SK-N-DZ (cell line): ENCODE measurements at regions not wholly inside any gene's neighbourhood (a gene's known extent, or its start where the extent isn't known, plus 50 kb on each side); places are given as distances from the start of the nearest gene placed in this dataset.

ENCODE experiments used
- DNase-seq: peaks from one replicate; pipeline ENCODE4 v3.0.0-alpha.2; 2015; ENCODE audit warnings: low spot score

DNA sequence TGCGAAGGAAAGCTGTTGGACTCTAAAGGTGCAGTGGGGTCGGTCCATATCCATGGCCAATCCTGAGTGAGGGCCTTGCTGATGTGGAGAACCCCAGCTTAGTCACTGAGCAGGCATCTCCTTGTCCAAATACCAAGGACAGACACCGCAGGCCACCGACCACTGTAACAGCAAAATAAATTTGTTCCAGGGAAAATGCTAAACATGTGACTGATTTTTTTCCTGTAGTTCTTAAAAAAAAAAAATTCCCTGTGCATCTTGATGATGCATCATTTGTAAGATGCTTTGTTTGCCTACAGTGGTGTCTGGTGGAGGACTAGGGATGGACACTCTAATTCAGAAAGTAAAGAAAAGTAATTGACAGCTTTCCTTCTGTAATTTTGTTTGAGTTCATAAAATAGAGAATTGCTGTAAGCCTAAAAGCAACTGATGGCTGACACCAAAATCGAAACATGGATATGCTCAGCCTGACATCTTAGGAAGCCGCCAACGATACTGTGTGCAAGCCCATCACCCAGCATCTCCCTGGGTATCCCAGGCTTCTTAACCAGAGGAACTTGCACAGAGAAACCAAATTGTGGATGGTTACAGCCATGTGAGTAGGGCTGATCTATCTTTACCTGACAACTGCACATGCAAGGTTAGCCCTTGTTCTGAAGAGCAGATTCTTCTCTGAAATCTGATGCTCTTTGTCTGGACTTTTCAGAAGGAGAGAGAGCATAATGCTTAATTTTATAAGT, 188.6 kb downstream of the ARL4C start:
- DNase-seq, result no peak

DNA sequence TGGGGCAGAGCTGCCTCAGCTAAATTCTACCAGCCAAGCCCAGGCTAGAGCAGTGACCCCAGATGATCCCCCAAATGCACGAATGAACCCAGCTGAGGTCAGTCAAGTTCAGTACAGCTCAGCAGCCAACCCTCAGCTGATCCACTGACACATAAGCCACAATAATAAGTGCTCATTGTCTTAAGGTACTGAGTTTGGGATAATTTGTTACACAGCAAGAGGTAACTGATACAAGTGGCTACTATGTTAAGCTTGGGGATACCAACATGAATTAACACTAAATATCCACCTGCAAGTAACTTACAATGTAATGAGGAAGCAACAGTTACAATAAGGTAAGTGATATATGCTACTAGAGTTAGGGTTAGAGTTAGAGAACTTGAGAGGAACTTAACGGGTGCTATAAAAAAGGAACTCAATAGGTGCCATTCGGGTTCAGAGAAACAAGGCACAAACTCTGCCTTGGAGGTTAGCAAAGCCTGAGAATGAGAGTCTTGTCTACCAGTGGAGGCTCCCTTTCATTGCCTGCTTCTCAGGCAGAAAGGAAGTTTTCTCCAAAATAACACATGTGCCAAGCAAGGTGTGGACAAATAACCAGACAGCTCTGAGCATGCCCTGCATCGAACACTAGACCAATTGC, 189.4 kb downstream of the ARL4C start:
- no peak for DNase-seq

DNA sequence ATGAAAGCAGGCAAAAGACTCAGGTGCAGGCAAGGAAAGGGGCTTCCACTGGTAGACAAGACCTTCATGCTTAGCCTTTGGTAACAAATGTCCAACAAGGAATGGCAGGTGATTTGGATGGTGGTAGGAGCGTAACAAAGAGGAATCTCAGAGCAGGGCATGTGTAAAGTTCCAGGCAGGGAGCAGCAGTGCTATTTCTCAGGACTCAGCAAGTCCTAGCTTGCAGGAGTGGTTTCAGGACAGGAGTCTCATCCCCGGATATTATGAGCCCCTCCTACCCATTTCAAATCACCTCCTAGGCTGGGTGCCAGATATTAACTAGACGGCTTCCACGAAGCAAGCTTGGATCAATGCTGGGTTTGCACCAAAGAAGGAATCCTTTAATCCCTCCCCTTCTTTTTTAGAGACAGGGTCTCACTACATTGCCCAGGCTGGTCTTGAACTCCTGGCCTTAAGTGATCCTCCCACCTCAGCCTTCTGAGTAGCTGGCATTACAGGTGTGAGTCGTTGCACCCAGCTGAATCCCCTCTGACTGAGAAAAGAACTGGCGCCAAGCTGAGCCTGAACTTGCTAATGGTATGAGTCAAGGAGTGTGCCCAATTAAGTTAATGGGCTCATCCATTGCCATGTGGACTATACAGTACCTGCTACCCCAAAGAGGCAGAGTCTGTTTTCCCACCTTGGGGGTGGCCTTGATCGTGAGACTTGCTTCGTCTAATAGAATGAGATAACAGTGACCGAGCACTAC, 190.3 kb downstream of the ARL4C start:
- no peak for DNase-seq

DNA sequence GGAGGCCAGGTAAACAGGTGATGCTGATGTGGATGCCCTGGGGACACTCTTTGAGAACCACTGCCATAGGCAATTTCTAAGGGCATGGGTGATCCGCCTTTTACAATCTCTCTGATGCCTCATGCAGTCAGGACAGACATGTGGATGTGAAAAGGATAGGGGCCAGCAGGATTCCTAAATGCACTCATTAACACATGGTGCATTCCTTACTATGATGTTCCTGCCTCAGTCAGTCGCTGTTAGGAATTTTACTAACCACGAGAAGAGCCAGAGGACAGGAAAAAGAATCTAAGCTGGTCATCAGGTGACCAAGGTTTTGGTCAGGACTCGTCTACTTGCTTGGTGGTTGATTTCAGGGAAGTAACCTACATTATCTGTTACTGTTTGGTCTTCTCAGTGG, 191.0 kb downstream of the ARL4C start:
- DNase-seq, result no peak

DNA sequence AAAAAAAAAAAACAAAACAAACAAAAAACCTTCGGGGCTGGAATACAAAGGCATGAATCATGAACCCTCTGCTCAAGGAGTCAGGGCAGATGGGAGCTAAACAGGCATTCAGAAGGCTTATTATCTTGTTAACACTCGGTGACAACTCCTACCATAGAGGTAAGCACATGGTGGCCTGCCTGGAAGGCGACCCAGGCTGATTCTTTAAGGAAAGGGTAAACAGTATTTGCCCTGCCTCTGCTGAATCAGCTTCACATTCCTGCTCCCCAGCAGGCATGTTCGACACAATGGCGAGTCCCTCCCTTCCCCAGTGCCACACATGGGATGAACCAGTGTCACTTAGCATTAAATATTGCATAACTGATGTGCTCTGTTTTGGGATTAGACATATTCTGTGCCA, 191.9 kb downstream of the ARL4C start:
- DNase-seq, result no peak

DNA sequence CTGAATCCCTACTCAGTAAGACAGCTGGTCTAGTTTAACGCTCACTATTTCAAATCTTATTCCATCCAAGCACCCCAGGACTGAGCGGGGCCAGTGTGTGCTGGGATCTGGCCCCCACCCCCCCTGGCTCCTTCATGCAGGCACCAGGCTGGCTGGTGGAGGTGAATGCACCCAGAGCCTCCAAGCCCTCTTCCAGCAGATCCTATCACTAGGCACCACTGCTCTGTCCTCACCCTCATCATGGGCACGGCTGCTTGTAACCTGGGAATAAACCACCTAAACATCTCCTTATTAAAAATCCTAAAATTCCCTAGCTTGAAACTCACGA, 194.3 kb downstream of the ARL4C start:
- DNase-seq, result no peak

DNA sequence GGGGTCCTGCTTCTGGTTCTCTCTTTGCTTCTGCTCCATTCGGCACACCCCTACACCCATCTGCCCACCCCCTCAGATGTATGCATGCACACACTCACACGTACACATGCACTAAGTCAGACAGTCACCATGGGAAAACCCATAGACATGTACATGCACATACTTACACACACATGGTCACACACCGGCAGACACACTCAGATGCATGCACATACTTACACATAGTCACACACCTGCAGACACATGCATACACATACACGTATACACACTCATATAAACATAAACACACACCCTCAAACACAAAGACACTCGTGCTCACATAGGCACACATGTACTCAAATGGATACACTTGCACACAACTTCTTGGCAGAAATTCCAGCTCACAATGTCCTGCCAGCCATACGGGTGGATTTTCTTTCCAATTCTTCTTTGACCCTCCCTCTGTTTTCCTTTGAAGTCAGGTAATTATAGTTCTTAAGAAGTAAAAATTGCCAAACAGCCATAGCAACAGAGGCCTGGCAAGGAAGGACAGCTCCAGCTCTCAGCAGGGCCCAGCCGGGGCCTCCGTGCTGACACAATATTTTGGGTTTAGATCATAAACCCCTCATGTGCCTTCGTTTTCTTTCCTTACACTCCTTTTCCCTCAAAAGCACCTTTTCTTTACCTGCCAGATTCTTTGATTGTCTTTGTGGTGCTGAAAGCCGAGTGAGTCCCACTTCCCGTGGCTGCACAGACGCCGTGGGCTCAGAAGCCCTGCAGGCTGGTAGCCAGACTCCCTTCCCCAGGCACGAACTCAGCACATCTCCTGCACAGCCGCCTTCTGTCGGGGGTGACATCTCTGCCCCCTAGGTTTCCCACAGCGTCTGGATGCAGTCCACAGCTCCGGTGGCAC, 195.7 kb downstream of the ARL4C start:
- no peak for DNase-seq

DNA sequence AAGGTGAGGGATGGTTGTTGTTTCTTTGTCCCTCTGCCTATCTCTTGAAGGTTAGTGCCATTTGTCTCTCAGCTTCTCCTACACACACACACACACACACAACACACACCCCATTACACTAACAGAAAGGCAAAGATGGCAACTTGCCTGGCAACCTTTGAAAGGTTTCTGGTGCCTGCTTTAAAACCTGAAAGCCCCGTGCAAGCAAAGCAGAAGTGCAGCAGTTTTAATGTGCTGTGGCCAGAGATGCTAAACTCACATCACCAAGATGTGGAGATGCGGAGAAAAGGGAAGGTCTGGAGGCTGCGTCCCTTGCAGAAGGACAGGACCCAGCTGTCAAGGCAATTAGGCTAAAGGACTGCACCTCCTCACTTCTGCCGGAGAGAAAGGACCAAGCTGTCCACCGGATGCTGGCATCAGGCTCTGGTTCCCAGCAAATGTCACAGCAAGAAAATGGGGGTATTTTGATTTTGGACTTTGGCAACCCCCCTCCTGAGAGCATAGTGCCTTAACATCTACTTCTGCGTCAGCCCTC, 196.4 kb downstream of the ARL4C start:
- DNase-seq, result no peak

DNA sequence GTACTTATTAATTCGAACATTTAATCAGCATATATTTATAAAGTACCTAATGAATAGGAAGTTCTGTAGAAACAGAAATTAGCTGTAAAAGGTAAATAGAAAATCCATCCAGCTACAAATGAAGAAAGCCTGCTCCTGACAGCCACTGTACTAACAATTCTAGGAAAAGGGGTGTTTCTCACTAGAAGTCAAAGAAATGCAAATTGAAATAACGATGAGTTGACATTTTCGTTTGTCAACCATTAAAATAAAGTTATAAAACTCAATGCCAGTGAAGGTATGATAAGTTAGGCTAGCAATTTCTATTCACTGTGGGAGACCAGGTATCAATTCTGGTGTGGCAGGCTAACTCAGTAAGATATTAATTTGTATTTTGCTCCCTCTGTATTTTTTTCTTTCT, 198.0 kb downstream of the ARL4C start:
- no peak for DNase-seq

DNA sequence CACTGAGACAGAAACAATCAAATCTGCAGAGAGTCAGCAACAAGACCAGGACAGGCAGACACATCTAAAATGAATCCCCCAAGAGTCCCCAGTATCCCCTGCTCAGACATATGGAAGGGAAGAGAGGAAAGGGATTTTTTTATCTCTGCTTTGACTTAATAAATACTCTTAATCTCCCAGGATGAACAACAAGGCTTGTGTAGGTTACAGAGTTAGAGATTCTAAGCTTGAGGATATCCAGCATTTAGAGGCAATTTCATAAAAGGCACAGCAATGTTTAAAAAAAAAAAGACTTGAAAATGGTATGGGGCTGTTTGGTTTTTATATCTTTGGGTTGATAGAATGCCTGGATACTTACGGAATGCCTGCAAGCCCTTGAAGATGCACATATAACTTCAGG, 199.9 kb downstream of the ARL4C start:
- DNase-seq, result no peak

DNA sequence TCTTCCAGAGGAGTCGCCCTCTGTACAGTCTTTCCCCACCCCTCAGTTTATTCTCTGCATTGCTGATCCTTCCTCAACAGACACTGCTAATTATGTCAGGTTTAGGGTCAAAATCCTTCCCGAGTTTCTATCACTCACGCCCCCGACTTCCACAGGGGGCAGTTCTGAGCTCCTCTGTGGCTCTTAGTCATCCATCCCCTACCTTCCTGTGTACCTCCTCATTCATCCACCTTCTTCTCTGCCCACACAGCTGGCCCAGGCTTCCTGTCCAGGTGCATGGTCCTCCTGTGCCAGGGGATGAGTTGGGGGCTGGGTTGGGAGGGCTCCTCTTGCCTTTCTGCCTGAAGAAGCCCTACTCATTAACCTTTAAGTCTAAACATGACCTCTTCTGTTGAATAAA, 202.9 kb downstream of the ARL4C start:
- DNase-seq, result peak; percentile 17

DNA sequence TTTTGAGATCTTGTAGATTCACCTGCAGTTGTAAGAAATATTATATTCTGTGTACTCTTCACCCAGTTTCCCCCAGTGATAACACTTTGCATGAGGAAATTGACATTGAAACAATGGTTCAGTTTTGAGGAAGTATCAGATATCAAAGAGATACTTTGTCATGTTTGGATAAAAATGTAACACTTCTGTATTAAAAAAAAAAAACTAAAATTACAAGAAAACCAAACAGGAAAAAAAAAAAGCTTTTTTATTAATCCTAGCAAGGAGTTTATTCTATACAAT, 204.0 kb downstream of the ARL4C start:
- DNase-seq, result no peak

DNA sequence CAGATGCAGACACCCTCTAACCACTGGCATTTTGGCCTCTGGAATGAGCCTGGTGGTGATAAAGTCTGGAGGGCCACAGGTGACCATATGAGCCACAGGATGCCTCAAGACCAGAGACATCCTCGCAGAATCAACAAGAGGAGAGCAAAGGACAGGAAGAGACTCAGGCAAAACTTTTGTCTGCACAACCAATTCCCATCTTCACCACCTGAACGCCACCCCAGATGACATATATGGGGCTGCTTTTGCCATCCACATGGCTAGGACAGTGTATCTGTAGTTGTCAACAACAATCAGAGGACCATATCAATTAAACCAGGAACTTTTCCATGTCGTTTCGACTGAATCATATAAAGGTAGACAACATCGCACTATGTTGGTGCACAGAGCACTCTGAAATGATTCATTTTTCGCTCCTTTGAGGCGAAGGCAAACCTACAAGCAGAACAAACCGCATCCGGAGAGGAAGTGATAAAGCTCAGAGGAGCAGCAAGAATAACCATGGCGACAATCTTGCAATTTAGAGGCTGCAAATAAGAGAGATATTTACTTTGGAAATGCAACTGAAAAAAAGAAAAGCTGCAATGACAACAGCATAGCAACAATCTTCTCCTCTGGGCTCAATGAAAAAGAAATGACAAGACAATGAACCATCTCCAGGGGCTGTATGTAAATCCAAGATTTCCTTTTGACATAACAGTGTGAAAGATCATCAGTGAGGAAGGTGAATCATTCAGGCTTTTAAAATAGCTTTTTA, 204.5 kb downstream of the ARL4C start:
- no peak for DNase-seq

DNA sequence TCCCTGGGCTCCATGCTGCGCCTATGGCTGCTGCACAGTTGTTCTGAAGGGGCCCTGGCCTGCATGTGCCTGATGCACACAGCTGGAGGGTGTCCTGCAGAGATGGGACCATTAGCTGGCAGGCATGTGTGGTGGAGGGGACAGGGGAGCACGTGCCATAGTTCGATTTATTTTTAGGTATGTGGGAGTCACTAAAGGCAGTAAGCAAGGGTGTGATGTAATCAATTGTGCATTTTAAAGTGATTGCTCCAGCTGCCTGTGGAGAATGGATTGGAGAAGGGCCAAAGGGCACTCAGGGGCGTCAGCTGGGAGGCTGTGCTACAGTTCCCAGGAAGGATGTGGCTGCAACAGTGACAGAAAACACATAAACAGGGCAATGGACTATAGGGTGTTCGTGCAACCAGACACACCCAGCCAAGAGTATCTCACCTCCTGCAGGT, 205.1 kb downstream of the ARL4C start:
- DNase-seq, result no peak

DNA sequence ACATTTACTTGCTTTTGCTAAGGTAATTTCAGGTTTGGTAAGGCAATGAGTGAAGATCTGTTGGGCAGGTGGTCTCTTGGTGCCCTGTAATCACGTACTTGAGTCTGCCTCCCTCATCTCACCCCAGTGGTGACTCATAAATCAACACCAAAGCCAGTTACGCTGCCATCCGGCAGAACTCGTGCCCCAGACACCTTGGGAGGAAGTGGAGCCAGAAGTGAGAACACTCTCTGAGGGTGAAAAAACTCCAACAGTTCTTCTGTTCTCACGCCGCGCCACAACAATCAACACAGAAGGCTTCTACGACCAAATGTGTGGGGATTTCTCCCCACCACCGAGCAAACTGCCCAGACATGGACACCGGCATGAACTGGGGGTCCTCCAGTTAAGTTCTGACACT, 206.2 kb downstream of the ARL4C start:
- no peak for DNase-seq

DNA sequence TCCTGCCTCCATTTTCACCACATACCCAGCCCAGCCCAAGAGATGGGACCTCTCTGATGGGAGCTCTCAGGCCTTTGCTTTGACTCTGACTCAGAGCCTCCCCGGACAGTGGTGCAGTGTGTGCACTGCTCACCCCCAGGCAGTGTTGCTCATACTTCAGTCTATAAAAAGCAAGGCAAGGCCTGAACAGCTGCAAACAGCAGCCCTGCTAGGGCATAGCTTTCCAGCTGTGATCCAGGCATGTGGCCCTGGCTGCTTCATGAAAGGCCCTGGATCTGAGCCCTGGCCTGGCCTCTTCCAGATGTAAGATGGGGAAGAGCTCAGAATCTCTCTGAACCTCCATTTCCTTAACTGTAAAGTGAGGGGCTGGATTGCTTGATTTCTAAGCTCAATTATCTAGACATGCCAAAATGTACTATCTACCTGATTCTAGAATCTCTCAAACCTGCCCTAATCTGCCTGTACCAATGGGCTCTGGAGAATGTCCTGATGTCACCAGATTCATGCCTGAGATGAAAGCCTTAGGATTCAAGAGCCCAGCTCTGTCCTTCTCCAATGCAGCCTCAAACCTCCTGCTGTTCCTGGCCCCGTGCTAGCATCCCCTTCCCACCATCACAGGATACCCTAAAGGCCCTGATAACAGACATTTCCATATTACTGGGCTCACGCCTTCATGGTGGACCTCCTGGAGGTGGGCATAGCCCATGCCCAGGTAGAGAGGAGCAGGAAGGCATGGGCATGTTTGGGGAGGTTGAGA, 206.9 kb downstream of the ARL4C start:
- DNase-seq, result no peak

DNA sequence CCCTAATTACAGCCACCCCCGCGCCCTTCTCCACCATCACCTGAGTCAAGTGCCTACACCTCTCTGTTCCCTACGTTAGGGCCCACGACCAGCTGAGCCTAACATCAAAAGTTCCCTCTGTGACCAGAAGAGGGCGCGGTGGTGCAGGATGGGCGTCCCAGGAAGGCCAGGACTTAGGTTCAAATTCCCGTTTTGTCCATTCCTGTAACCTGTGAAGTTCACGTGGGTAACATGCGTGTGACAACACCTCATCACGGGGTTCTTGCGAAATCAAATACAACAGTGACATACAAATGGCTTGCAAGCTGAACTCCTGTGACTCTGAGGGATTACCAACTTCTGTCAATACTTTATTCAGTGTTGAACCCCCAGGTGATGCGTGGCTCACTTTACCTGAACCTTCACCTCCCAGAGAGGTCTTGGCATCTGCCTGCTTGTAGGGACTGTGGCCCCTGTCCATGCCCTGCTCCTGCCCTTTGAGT, 207.9 kb downstream of the ARL4C start:
- DNase-seq, result peak; percentile 52

DNA sequence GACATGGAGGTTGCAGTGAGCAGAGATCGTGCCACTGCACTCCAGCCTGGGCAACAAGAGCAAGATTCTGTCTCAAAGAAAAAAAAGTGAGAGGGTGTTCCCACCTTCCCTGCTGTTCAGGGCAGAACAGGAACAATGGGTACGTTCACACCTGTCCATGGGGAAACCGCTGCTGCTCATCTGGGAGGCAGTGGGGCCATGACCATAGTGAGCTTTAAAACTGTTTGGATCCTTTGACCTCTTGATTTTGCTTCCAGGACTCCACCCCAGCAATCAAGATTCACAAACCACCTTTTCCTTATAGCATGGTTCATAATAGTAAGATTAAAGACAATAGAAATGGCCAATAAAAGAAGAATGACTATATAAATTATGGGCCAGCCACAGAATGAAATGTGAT, 209.2 kb downstream of the ARL4C start:
- no peak for DNase-seq

DNA sequence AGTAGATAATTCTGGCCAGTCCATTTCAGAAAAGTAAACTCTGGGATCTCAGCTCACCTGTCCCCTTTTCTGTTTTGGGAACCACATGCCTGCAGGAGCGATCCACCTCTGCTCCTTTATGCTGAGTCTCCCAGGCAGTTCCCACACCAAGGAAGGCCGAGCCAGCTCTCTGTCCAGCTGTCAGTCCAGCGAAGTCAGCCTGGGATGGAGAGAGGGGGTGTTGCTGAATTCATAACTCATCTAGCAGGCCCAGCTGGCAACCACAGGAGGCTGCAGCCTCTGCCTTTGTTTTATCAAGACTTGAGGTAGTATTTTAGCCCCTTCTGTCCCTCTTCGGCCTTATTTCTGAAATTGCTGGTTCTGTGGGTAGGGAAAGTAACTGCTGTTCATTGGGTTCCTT, 209.9 kb downstream of the ARL4C start:
- DNase-seq, result no peak

DNA sequence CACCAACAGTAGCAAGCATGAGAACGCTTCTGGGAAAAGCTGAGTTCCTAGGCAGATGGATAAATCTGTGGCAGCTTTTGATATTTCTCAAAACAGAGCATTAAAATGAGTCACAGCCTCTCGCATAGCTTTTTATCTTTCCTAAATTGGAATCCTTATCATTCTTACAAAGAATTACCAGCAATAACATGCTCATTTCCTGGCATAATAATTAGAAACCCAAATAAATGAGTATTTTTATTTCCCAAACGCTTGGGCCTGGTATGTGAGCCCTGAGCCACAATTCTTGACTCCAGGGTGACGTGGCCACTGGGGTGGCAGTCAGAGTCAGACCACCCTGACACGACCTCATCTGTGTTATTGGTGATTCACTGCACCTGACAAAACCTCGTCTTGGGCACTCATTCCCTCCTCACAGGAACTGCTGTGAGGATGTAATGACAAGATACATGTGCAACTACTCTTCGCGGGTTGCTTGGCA, 210.7 kb downstream of the ARL4C start:
- no peak for DNase-seq
